ENCODE measurements at regions not wholly inside any gene's neighbourhood (a gene's known extent, or its start where the extent isn't known, plus 50 kb on each side); places are given as distances from the start of the nearest gene placed in this dataset.
"Not testable (repeated sequence)": the region's sequence is repeated elsewhere in the genome, so short reads cannot be mapped to it uniquely, and the experiment has no call there.

- DNase-seq: no peak
Measured at GRCh38 chr5:116992681-116993080, 418.1 kb upstream of the SEMA6A start.

GRCh38 chr5:116989995-116990394, 415.4 kb upstream of the SEMA6A start:
- no peak for DNase-seq

- no peak for DNase-seq
Measured at GRCh38 chr5:116982035-116982434, 407.4 kb upstream of the SEMA6A start.

DNA sequence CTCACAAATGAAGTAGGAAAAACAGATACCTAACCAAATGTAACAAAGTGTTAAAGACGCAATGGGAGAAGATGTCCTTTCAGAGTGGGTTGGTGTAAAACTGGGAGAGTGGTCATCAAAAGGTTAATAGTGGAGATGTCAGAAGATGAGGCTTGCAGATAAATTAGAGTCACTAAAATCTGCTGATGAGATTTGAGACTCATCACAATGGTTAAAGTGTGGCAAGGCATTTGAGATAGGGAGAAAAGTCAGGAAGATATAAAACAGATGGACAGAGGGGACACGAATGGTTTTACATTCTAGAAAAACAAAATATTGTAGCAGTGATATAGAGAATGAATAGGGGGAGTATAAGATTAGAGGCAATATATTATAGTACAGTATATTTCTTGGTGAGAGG, 406.0 kb upstream of the SEMA6A start:
- DNase-seq: no peak

- DNase-seq: no peak
Measured at GRCh38 chr5:116976767-116977166, 402.1 kb upstream of the SEMA6A start.

- DNase-seq: no peak
Measured at GRCh38 chr5:116971131-116971530, 396.5 kb upstream of the SEMA6A start.

DNA sequence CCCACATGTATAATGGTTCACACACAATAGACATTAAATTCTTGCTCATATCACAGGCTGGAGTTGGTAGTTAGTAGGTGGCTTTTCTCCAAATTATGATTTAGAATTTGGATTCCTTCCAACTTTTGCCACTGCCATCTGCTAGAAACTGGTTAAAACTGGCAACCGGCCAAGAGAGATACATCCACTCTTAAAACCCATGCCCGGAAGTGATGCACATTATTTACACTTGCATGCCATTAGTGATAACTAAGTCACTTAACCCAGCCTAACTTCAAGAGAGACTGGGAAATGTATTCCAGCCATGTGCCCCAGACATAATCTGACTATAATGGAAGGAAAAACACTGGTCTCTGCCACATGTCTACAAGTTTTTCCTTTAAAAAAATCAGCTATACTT, 395.7 kb upstream of the SEMA6A start:
- DNase-seq: no peak

- DNase-seq: no peak
Measured at GRCh38 chr5:116964438-116964837, 389.8 kb upstream of the SEMA6A start.

GRCh38 chr5:116961021-116961420, 386.4 kb upstream of the SEMA6A start:
- no peak for DNase-seq

DNA sequence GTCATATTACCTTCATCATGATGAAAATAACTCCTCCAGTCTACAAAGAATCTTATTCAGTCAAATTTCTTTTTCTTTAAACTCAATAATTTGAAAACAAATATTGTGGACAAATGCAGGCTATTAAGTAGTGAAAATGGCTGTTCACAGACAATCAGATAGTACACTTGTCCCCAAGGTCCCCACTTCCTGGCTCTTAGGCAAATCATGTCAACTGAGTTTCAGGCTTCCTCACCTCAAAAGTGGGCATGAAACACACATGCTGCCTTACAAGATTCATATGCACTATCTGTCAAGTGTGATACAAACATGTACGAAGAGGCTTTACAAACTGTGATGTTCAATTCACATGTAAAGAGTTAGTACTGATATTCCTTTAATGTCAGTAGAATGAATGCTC, 385.2 kb upstream of the SEMA6A start:
- DNase-seq: no peak

DNA sequence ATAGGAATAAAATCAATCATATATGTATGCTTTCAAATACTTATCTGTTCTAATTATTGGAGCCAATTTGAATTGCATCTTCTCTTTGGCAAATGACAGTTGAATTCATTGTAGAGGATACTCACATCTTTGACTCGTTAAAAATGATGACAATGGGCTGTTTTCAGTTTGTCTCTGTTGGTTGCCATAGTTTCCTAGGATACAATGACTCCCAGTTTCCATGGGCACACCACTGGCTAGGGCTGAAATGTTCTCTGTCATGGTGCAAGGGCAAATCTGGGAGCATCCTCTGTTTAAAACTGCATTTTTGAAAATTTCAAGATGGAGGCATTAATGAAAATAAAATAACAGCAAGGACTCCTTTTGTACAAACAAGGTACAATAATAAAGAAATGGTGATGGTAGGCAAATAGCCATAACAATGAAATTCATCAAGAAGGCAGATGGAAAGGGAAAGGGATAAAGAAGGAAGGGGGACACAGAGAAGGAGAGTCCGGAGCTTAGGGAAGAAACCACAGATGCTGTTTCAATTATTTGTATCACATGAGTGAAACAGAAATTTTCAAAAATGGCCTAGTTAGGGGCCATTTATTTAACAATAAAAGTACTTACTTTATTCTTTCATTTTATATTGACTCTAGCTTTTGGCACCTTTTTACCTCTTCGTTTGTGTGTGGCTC, 378.8 kb upstream of the SEMA6A start:
- DNase-seq: no peak

- DNase-seq: no peak
Measured at GRCh38 chr5:116951219-116951618, 376.6 kb upstream of the SEMA6A start.

DNA sequence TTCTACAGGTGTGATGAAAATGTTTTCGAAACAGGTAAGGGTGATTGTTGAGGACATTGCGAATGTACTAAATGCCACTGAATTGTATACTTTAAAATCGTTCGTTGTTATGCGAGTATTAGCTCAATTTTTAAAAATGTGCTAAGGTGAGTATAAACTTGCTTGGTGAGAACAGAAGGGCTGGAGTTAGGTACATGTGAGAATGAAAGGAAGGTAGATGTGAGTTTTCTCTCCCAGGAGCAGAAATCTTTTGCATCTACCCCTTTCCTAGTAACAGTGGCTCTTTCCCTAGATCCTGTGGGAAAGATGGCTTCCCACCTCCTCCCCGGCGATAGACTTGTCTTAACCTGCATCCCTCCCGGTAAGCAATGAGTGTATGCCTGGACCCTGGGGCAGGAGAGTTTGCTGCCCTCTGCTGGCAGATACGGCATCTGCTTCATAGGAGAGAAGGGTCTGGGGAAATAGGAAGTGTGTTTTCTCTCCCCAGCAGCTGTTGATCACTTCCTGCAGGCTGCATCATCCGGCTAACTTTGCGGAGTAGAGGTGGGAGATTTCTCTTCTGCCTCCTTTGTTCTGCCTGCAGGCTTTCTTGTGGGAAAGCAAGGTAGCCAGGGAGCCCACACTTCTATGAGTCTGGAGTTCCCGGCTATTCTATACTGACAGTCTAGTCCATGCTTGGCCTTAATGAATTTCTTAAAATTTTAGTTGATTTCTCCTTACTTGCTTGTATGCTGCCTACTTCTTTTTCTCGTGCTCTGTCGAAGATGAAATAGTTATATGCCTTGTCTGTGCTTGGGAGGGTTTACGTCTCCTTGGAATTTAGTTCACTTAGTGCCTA, 373.3 kb upstream of the SEMA6A start:
- DNase-seq: no peak

GRCh38 chr5:116945613-116946382, 371.2 kb upstream of the SEMA6A start:
- DNase-seq: not testable (repeated sequence)

GRCh38 chr5:116944183-116944582, 369.6 kb upstream of the SEMA6A start:
- DNase-seq: no peak

GRCh38 chr5:116942622-116943021, 368.0 kb upstream of the SEMA6A start:
- no peak for DNase-seq

DNA sequence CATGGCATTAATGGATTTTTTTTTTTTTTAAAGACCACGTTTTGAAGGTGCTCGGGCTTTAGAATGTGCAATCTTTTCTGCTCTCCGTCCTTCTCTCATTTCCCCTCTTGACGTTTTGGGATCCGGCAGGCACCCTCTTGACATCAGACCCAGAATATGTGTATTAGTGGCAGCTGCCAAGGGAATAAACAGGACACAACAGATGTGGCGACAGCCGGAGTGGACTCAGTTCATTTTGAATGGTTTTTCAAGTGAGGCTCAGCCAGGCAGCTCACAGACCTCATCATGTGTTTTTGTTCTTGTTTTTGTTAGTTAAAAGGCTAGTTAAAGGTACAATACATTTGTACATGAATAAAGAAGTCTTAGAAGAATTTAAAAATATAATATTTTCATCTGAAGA, 365.0 kb upstream of the SEMA6A start:
- no peak for DNase-seq

GRCh38 chr5:116938488-116938887, 363.9 kb upstream of the SEMA6A start:
- no peak for DNase-seq

GRCh38 chr5:116935561-116936162, 361.0 kb upstream of the SEMA6A start:
- no peak for DNase-seq

- no peak for DNase-seq
Measured at GRCh38 chr5:116930616-116931015, 356.0 kb upstream of the SEMA6A start.

GRCh38 chr5:116923344-116923743, 348.7 kb upstream of the SEMA6A start:
- DNase-seq: no peak

DNA sequence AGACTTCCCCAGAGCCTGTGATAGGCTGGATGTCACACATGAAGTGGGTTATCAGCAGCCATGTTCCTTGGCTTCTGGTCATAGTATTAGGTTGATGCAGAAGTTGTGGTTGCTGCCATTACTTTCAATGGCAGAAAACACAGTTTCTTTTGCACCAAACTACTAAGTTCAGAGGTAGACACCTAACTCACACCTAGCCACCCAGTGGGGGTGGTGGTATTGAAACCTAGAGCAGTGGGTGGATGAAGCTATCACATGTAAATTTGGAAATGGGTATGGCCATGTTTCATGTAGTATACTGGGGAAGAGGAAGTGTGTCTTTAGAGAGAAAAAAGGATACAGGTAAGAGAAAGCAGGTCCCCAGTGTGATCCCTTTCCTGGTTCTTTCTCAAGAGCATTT, 347.9 kb upstream of the SEMA6A start:
- no peak for DNase-seq

DNA sequence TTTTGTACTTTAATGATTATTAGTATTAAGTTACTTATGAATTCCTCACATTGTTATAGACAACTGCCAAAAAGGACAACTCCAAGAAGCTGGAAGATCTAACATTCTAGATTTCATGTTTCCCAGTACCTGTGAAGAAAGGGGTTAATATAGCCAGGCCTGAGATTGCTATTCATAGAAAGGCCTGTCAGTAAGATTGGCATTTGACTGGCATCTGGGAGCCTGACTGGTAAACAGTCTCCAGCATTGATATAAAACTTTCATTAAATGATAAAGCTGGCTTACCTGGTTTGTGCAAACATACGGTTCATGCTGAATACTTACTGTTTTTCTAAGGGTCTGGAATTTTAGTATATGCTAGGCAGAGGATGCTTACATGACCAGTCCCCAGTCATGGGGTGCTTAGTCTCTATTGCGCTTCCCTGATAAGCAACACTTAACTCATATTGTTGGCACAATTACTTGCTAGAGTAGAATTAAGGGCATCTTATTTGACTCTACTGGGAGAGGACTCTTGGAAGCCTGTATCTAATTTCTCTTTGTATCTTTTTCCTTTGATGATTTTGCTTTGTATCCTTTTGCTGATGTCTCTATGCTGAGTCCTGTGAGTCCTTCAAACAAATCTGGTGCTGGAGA, 340.4 kb upstream of the SEMA6A start:
- no peak for DNase-seq
